Skeletal muscle satellite cell (primary cell): ENCODE measurements at regions not wholly inside any gene's neighbourhood (a gene's known extent, or its start where the extent isn't known, plus 50 kb on each side); places are given as distances from the start of the nearest gene placed in this dataset.
"Not testable (repeated sequence)": the region's sequence is repeated elsewhere in the genome, so short reads cannot be mapped to it uniquely, and the experiment has no call there.

Experiments
- H3K27me3 ChIP-seq: 2 replicates; pipeline ENCODE4 v1.7.0; 2013; ENCODE audit warnings: low read length; ENCODE audit not compliant: control insufficient read depth, insufficient read depth
- H3K36me3 ChIP-seq: 2 replicates; pipeline ENCODE4 v1.7.0; 2013; ENCODE audit warnings: mild to moderate bottlenecking, control low read depth, low read length; ENCODE audit not compliant: insufficient read depth
- H3K4me1 ChIP-seq: 2 replicates; pipeline ENCODE4 v1.7.0; 2013; ENCODE audit warnings: low read length; ENCODE audit not compliant: control insufficient read depth, insufficient read depth
- H3K4me2 ChIP-seq: 2 replicates; pipeline ENCODE4 v1.7.0; 2013; ENCODE audit warnings: mild to moderate bottlenecking, low read length
- H3K4me3 ChIP-seq: 2 replicates; pipeline ENCODE4 v1.7.0; 2013; ENCODE audit warnings: low read length
- H3K9ac ChIP-seq: 2 replicates; pipeline ENCODE4 v1.7.0; 2013; ENCODE audit warnings: mild to moderate bottlenecking, low read depth, low read length, moderate library complexity
- H3K9me3 ChIP-seq: replicated peaks from 2 replicates; pipeline ENCODE4 v1.7.0; 2013; ENCODE audit warnings: mild to moderate bottlenecking, control low read depth, low read length

DNA sequence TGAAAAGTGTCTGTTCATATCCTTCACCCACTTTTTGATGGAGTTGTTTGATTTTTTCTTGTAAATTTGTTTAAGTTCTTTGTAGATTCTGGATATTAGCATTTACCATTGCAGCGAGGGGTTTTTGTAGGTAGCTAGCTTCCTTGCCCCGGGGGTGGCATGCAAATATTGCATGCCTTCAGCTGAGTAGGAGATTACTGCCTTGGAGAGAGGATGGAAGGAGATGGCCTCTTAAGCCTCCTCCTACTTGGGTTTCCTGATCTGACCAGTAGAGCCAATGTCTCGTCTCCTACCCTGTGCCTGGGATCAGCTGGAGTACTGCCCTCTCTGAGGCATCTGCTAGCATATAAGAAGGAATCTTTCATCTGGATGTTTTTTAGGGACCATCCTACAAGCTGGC, 134.4 kb upstream of the CCND2 start:
- Histone ChIP-seq H3K9me3 (no peaks in the 10 kb centered on the region), H3K36me3 (no peaks in the 10 kb centered on the region), H3K4me3 (no peak overlapping the region), H3K4me1 (peaks cover 2% of the 10 kb centered on the region), H3K27me3 (peaks cover 3% of the 10 kb centered on the region), H3K9ac (no peak overlapping the region), H3K4me2 (no peak overlapping the region)

DNA sequence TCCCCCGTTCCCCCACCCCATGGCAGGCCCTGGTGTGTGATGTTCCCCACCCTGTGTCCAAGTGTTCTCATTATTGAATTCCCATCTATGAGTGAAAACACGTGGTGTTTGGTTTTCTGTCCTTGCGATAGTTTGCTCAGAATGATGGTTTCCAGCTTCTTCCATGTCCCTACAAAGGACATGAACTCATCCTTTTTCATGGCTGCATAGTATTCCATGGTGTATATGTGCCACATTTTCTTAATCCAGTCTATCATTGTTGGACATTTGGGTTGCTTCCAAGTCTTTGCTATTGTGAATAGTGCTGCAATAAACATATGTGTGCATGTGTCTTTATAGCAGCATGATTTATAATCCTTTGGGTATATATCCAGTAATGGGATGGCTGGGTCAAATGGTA, 135.0 kb upstream of the CCND2 start:
- H3K4me2 ChIP-seq, H3K36me3 ChIP-seq, H3K9me3 ChIP-seq, H3K4me3 ChIP-seq, H3K4me1 ChIP-seq, H3K9ac ChIP-seq, H3K27me3 ChIP-seq: not testable (repeated sequence)

DNA sequence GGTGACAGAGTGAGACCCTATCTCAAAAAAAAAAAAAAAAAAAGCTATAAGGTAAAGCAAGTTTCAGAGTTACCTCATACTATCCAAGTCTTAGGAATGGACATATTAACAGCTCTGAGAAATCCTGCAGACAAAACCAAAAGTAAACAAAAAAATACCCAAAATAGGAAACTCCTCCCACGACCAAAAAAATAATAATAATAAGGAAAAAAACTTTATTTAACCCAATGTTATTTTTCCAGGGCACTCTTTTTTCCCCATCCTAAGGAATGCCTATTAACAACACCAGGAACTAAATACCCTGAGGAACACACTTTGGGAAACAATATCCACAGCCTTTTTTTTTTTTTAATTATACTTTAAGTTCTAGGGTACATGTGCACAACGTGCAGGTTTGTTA, 135.5 kb upstream of the CCND2 start:
- H3K4me2 ChIP-seq, result no peak overlapping the region
- peaks cover 11% of the 10 kb centered on the region for H3K4me1 ChIP-seq
- H3K4me3 ChIP-seq, result no peak overlapping the region
- H3K9me3 ChIP-seq, result no peaks in the 10 kb centered on the region
- H3K9ac ChIP-seq, result no peak overlapping the region
- H3K27me3 ChIP-seq, result peaks cover 3% of the 10 kb centered on the region
- no peaks in the 10 kb centered on the region for H3K36me3 ChIP-seq

DNA sequence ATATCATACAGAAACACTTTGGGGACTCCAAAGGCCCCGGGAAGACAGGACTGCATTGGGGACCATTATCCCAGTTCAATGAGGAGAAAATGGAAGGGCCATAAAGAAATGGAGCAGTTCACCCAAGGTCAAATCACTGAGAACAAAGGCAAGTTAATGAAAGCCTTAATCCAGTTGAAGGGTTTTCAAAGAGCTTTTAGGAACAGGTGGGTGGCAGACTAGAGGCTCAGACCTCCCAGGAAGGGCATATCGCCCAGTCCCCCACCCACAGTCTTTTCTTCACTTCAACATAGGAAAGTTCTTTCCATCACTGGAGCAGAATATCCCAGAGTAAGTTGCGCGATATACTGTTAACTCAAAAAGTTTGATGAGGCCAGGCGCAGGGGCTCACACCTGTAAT, 136.1 kb upstream of the CCND2 start:
- no peaks in the 10 kb centered on the region for H3K36me3 ChIP-seq
- H3K4me2 ChIP-seq, result no peak overlapping the region
- no peak overlapping the region for H3K9ac ChIP-seq
- H3K27me3 ChIP-seq, result peaks cover 3% of the 10 kb centered on the region
- H3K4me1 ChIP-seq, result peaks cover 11% of the 10 kb centered on the region
- H3K4me3 ChIP-seq, result no peak overlapping the region
- no peaks in the 10 kb centered on the region for H3K9me3 ChIP-seq

DNA sequence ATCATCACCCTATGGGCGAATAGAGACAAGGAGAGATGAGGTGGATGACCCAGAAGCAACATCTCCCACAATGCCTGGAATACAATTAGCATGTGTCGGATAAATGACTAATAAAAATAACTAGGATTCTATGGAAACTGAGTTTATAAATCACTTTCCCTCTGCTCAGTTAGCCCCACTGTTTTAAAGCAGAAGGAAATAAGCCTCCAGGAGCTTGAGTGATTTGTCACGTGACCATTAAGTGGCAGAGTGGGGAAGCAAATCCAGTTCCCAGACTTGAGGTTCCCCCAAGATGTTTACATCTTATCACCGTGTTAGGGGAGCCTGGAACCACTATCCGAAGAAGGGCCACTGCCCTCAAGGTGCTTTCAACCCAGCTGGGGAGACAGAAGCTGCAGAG, 136.5 kb upstream of the CCND2 start:
- Histone ChIP-seq H3K36me3 (no peaks in the 10 kb centered on the region), H3K9ac (no peak overlapping the region), H3K27me3 (peaks cover 3% of the 10 kb centered on the region), H3K4me1 (peaks cover 11% of the 10 kb centered on the region), H3K9me3 (no peaks in the 10 kb centered on the region), H3K4me3 (no peak overlapping the region), H3K4me2 (no peak overlapping the region)

DNA sequence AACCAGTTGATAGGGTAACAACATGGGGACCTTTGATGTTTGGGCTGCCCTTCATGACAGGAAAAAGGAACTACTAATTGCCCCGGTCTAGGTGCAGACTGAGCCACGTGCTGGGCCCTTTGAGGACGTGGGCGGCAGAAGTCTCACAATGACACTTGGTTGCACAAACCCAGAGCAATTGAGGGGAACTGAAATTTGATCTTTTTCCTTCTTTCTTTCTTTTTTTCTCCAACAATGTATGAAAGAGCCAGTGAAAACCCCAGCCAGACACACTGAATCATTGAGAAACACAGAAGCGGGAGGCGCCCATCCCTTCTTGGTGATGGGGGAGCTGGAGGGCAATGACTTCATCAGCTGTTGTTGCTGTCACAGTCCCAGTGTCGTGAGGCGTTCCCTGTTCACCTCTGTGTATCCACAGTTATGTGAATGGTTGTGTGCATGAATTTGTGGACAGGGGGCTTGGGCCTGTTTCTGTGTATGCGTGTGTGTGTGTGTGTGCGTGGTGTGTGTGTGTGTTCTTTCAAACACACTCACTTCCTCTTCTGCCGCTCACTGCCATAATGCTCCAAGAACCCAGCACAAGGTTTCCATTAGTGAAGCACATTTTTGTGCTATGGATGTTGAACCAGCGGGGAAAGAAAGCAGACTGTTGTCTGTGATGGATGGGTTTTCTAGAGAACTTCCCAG, 137.5 kb upstream of the CCND2 start:
- Histone ChIP-seq H3K9ac (no peak overlapping the region), H3K4me2 (no peak overlapping the region), H3K36me3 (no peaks in the 10 kb centered on the region), H3K9me3 (no peaks in the 10 kb centered on the region), H3K4me1 (peaks cover 11% of the 10 kb centered on the region), H3K4me3 (no peak overlapping the region), H3K27me3 (no peaks in the 10 kb centered on the region)

DNA sequence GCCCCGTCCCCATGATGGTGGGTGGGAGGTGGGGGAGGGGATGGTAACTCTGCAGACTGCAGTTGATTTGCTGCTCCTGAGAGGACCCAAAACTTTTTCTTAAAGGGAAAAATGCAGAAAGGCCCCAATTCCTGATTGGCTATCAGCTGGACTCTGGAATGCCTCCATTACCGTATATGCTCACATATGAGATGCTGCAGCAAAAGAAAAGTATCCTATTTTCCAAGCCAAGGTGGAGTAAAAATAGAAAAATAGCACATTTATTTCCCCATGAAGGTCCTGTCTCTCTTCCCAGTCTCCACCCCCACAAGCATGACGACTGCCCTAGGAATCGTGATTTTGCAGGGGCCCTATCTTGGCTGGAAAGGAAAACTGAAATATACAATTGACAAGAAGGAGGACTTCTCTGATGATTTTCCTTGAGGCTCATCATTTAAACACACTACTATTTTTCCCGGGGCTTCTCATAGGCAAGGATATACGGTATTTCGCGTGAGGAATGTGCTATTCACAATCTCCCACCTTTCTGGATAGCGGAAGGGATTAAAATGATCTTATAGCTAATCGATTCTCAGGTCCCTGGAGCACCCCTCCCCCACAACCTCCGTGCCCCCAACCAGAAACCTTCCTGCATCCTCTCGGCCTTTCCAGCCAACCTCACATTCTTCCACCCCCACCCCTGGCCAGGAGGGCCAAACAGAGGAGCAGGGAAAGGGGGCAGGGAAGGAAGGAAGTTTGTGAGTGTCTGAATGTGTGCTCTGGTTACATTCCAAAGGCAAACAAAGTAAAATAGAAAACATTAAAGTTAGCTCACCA, 138.9 kb upstream of the CCND2 start:
- peaks cover 11% of the 10 kb centered on the region for H3K4me1 ChIP-seq

DNA sequence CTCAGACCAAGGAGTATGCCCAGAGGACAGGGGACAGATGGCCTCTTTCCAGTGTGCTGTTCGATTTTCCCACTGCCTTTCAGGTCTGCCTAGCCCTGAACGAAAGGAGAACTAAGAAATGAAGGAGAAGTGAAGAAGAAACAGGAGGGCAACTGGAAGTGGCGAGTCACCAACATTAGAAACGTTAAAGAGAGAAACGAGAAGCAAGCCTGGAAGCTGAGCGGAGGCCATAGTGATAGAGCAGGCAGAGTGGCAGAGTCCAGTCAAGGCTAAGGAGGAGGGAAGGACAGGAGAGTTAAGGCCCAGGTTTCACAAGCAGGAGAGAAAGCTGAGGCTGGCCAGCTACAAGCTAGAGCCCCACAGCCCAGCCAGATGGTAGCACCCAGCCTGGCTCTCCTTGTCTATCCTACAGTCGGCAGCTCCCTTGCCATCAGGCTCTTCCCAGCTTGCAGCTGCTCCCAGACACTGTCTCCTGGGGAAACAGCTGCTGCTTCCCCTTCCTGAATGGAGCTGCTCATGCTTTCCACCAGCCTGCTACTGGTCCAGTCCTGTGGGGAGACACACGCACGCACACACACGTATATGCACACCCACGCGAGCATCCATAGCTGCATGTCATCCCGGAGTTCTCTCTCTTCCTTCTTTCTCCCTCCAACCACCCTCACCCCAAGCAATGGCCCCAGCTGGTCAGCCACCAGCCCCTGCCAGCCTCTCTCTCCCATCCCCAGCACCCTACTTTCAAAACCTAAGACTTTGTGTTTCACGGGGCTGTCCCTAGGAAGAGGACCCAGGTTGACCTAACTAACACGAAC, 139.7 kb upstream of the CCND2 start:
- H3K4me3 ChIP-seq, result no peak overlapping the region
- no peak overlapping the region for H3K9ac ChIP-seq
- no peaks in the 10 kb centered on the region for H3K27me3 ChIP-seq
- no peaks in the 10 kb centered on the region for H3K9me3 ChIP-seq
- H3K36me3 ChIP-seq, result no peaks in the 10 kb centered on the region
- H3K4me1 ChIP-seq, result peaks cover 11% of the 10 kb centered on the region
- H3K4me2 ChIP-seq, result no peak overlapping the region

More for the DNA sequence above, 138.9 kb upstream of the CCND2 start:
- Histone ChIP-seq H3K9me3 (no peaks in the 10 kb centered on the region), H3K4me3 (no peak overlapping the region), H3K4me2 (no peak overlapping the region), H3K27me3 (no peaks in the 10 kb centered on the region), H3K36me3 (no peaks in the 10 kb centered on the region), H3K9ac (no peak overlapping the region)

DNA sequence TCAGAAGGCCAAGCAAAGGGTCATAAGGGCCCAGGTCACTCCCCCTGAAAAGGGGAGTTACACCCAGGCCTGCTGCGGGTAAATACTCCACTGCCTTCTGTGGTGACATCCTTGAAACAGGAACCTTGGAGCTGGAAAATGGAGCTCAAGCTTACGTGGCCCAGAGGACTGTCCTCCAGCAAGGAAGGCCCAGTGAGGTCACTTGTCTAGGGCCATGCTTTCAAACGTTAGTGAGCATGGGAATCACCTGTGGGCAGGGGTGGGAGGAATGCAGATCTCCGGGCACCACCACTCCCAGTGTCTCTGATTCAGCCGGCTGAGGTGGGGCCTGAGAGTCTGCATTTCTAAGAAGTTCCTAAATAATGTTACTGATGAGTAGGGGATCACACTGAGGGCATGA, 140.5 kb upstream of the CCND2 start:
- Histone ChIP-seq H3K4me2 (no peak overlapping the region), H3K9ac (no peak overlapping the region), H3K4me3 (no peak overlapping the region), H3K4me1 (peaks cover 11% of the 10 kb centered on the region), H3K9me3 (no peaks in the 10 kb centered on the region), H3K27me3 (no peaks in the 10 kb centered on the region), H3K36me3 (no peaks in the 10 kb centered on the region)

DNA sequence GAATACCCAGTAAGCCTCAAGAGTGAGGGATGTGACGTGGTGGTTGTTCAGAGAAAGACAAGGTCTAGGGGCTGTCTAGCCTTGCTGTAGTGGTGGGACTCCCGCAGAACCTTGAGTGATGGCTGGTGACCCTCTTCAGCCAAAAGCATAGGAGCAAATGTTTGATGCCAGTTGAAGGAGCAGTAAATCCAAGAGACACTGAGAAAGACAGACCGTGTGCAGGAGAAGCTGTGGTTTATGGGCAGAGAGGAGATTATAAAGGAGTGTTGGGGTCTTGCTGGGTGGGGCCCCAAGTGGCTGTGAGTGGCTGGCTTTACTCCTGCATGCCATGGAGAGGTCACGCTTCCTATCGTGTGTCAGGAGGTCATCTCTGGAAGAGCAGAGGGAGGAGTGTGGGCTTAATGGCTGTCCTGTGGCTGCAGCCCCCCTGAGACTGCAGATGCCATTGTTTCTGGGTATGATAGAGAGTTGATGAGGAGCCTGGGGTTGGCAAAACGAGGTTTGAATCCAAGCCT, 152.0 kb upstream of the CCND2 start:
- Histone ChIP-seq H3K9me3 (no peaks in the 10 kb centered on the region), H3K27me3 (no peaks in the 10 kb centered on the region), H3K36me3 (no peaks in the 10 kb centered on the region), H3K9ac (no peak overlapping the region), H3K4me2 (no peak overlapping the region), H3K4me3 (no peak overlapping the region), H3K4me1 (peaks cover 17% of the 10 kb centered on the region)

DNA sequence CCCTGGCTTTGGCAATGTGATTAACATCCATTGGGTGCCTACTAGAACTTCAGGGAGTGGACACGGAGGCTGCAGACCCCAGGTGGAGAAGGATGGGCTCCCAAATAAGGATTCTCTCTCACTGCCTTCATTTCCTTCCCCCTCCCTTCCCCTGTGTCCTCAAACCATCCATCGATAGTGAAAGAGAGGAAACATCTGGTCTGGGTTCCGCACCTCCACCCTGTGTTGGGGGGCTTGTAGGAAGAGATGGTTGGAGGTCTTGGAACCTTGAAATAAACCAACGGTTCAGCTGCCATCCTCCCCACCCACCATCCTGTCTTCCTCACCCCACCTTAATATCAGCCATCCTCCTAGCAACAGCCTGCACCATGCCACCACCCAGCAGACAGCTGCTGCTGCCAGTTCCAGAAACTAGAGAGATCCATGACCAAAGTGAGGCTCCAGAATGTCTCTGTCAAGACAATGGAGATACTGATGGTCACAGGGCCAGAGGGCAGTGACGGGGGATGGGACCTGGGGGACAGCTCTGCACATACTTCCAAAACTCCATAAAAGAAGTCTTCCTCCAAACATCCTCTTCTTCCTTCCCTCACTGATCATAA, 153.1 kb upstream of the CCND2 start:
- H3K4me3 ChIP-seq, result no peak overlapping the region
- no peaks in the 10 kb centered on the region for H3K36me3 ChIP-seq
- H3K9ac ChIP-seq, result no peak overlapping the region
- H3K27me3 ChIP-seq, result no peaks in the 10 kb centered on the region
- H3K9me3 ChIP-seq, result no peaks in the 10 kb centered on the region
- H3K4me2 ChIP-seq, result no peak overlapping the region
- H3K4me1 ChIP-seq, result peaks cover 22% of the 10 kb centered on the region
